Endothelial cell of umbilical vein (primary cell): ENCODE measurements at regions not wholly inside any gene's neighbourhood (a gene's known extent, or its start where the extent isn't known, plus 50 kb on each side); places are given as distances from the start of the nearest gene placed in this dataset.

Experiments used
- BruUV-seq: library from RNA; stranded (reverse); fragments of 400-500 nt; replicated peaks from 2 replicates; lab custom pipeline; 2021; lab: Mats Ljungman, UMichigan
- CTCF ChIA-PET: fragments of 300-600, 350-600 bp; sonication (Branson Sonifier 250); formaldehyde crosslinking; loops from one replicate; lab custom pipeline; 2021; ENCODE audit warnings: antibody characterized with exemption, inconsistent platforms; lab: Charles Lee
- POLR2A ChIA-PET: fragments of 300-600, 350-600 bp; sonication (Branson Sonifier 250); formaldehyde crosslinking; loops from one replicate; lab custom pipeline; 2021; ENCODE audit warnings: antibody characterized with exemption, inconsistent platforms; lab: Charles Lee
- DNase-seq: peaks from one replicate; pipeline ENCODE4 v3.0.0-alpha.2; 2011; ENCODE audit warnings: low read depth, low spot score
- FAIRE-seq: peaks from 2 replicates; lab custom pipeline; 2011; peaks lifted over from hg19 to GRCh38; lab: Jason Lieb, UNC
- H2AFZ ChIP-seq: 2 replicates; pipeline ENCODE4 v1.6.0; 2012; ENCODE audit warnings: low read depth, low read length, control low read depth, inconsistent platforms
- H3K27ac ChIP-seq: 2 replicates; pipeline ENCODE4 v1.5.1; 2011; ENCODE audit warnings: low read depth, mild to moderate bottlenecking, control low read depth, low read length, moderate library complexity; ENCODE audit not compliant: insufficient read depth
- H3K27me3 ChIP-seq, 2 experiments: 2 replicates each; pipeline versions ENCODE4 v1.6.0 to v1.6.1; 2011; ENCODE audit warnings: low read length in 2 of 2, mixed read lengths in 1 of 2; ENCODE audit not compliant: control insufficient read depth in 2 of 2, insufficient read depth in 2 of 2
- H3K36me3 ChIP-seq, 2 experiments: 2 replicates in 1 of 2; 3 replicates in 1 of 2; pipeline ENCODE4 v1.5.1; 2011; ENCODE audit warnings: low read length in 2 of 2, mild to moderate bottlenecking in 1 of 2, moderate library complexity in 1 of 2; ENCODE audit not compliant: control insufficient read depth in 2 of 2, insufficient read depth in 2 of 2; ENCODE audit errors: extremely low read depth in 1 of 2
- H3K4me1 ChIP-seq: 3 replicates; pipeline ENCODE4 v1.5.1; 2011; ENCODE audit warnings: mild to moderate bottlenecking, low read length; ENCODE audit not compliant: control insufficient read depth, insufficient read depth; ENCODE audit errors: extremely low read depth
- H3K4me2 ChIP-seq: 2 replicates; pipeline ENCODE4 v1.6.1; 2011; ENCODE audit warnings: low read length, control low read depth, mixed read lengths; ENCODE audit not compliant: insufficient read depth
- H3K4me3 ChIP-seq, 3 experiments: fragments of 200-600 bp in 1 of 3; sonication (generic), shearing (Covaris generic) in 1 of 3; replicated peaks in 1 of 3; 2 replicates each; pipeline ENCODE4 v1.5.1; 2011 to 2016; ENCODE audit warnings: control low read depth in 3 of 3, low read length in 3 of 3, mild to moderate bottlenecking in 2 of 3, inconsistent platforms in 1 of 3, low read depth in 1 of 3, moderate library complexity in 1 of 3; ENCODE audit not compliant: insufficient read depth in 1 of 3
- H3K79me2 ChIP-seq: 2 replicates; pipeline ENCODE4 v1.6.0; 2012; ENCODE audit warnings: low read length, inconsistent platforms; ENCODE audit not compliant: control insufficient read depth, insufficient read depth
- H3K9ac ChIP-seq: replicated peaks from 2 replicates; pipeline ENCODE3; 2011; ENCODE audit warnings: low read length, control low read depth; ENCODE audit not compliant: insufficient read depth; ENCODE audit errors: extremely low read depth
- H3K9me1 ChIP-seq: replicated peaks from 3 replicates; pipeline ENCODE4 v1.6.0; 2011; ENCODE audit warnings: mild to moderate bottlenecking, low read length; ENCODE audit not compliant: control insufficient read depth, insufficient read depth; ENCODE audit errors: extremely low read depth
- H3K9me3 ChIP-seq: replicated peaks from 2 replicates; pipeline ENCODE4 v1.5.1; 2012; ENCODE audit warnings: low read length, inconsistent platforms; ENCODE audit not compliant: control insufficient read depth, insufficient read depth
- H4K20me1 ChIP-seq: replicated peaks from 2 replicates; pipeline ENCODE3; 2011; ENCODE audit warnings: mild to moderate bottlenecking, low read length; ENCODE audit not compliant: control insufficient read depth, insufficient read depth; ENCODE audit errors: extremely low read depth
- EZH2 ChIP-seq: IDR thresholded peaks from 2 replicates; pipeline ENCODE4 v1.6.1; 2012; ENCODE audit warnings: borderline replicate concordance, low read depth, mild to moderate bottlenecking, moderate library complexity, low read length, inconsistent platforms; ENCODE audit not compliant: severe bottlenecking
- FOS ChIP-seq: IDR thresholded peaks from 2 replicates; pipeline ENCODE4 v1.6.1; 2011; ENCODE audit warnings: mild to moderate bottlenecking, low read length, moderate library complexity, borderline replicate concordance; ENCODE audit not compliant: insufficient read depth
- GATA2 ChIP-seq: IDR thresholded peaks from 2 replicates; pipeline ENCODE4 v1.7.0; 2011; ENCODE audit warnings: low read depth, mild to moderate bottlenecking, moderate library complexity, mixed read lengths, low read length; ENCODE audit not compliant: insufficient read length, insufficient read depth
- JUN ChIP-seq: IDR thresholded peaks from 2 replicates; pipeline ENCODE4 v1.6.1; 2011; ENCODE audit warnings: borderline replicate concordance, low read depth; ENCODE audit not compliant: insufficient read length, insufficient read depth
- MYC ChIP-seq: IDR thresholded peaks from one replicate; pipeline ENCODE4 v1.6.1; 2011; ENCODE audit warnings: mild to moderate bottlenecking, low read depth, low read length
- POLR2A ChIP-seq: IDR thresholded peaks from 2 replicates; pipeline ENCODE4 v1.6.1; 2012; ENCODE audit warnings: low read depth, mild to moderate bottlenecking, control low read depth, low read length
- POLR2AphosphoS5 ChIP-seq: IDR thresholded peaks from 2 replicates; pipeline ENCODE4 v1.6.1; 2012; ENCODE audit warnings: low read depth, mild to moderate bottlenecking, control low read depth, low read length, moderate library complexity; ENCODE audit not compliant: insufficient read depth
- dilution Hi-C: fragments of 300-500 bp; cut with MboI; formaldehyde crosslinking; loops from one replicate; pipeline ENCODE4 v1.15.0; 2019; ENCODE audit warnings: low sequenced_read_pairs; ENCODE audit not compliant: extremely low pct_ligation_motif_present
- intact Hi-C: fragments of 100-400 bp; cut with micrococcal nuclease; formaldehyde crosslinking; loops from one replicate; pipeline ENCODE4 v1.10.0; 2022
- TF ChIP-seq, protein P1 (sequence below): IDR thresholded peaks from 2 replicates; pipeline ENCODE4 v1.6.1; 2011; ENCODE audit not compliant: insufficient read depth, insufficient read length
- TF ChIP-seq, protein P2 (sequence below), 2 donors: IDR thresholded peaks; 1 replicate in 1 of 2; 2 replicates in 1 of 2; pipeline ENCODE4 v1.5.1; 2011; ENCODE audit warnings: low read length in 2 of 2, mild to moderate bottlenecking in 2 of 2, moderate library complexity in 2 of 2, control low read depth in 1 of 2, inconsistent platforms in 1 of 2, low read depth in 1 of 2; ENCODE audit not compliant: insufficient read depth in 1 of 2; ENCODE audit errors: extremely low read depth in 1 of 2

DNA sequence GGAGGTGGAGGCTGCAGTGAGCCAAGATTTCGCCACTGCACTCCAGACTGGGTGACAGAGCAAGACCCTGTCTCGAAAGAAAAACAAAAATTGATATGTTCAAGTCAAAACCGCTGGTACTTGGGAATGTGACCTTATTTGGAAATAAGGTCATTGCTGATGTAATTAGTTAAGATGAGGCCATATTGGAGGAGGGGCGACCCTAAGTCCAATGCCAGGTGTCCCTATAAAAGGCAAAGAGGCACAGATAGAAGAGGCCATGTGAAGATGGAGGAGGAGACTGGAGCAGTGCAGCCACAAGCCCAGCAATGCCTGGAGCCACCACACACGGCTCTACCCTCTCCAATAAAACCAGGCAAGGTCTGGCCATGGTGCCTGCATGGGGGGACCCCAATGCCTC, 50.8 kb upstream of the JPH3 start:
- H3K9me3 ChIP-seq = no peaks in the 10 kb centered on the region
- no peaks in the 10 kb centered on the region for H3K36me3 ChIP-seq
- H3K27ac ChIP-seq = no peak overlapping the region
- H3K9ac ChIP-seq = no peak overlapping the region
- DNase-seq (no peak), FAIRE-seq (no peak)
- H3K4me1 ChIP-seq = no peaks in the 10 kb centered on the region
- H2AFZ ChIP-seq = no peak overlapping the region
- H3K27me3 ChIP-seq = peaks cover 2% of the 10 kb centered on the region in 2 experiments
- ChIA-PET CTCF (interaction anchor here (0.8 to 2.0 kb wide), 8 partner anchors 9 to 218 kb away, joined by 3 to 11 read pairs (median 4); no protein-coding TSS in a partner anchor), POLR2A (no interaction called here)
- no peak overlapping the region for H3K4me3 ChIP-seq
- no peaks in the 10 kb centered on the region for H3K79me2 ChIP-seq
- TF ChIP-seq, protein P1, sequence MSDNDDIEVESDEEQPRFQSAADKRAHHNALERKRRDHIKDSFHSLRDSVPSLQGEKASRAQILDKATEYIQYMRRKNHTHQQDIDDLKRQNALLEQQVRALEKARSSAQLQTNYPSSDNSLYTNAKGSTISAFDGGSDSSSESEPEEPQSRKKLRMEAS = no peak
- TF ChIP-seq POLR2AphosphoS5 = no peak
- TF ChIP-seq GATA2 = no peak
- TF ChIP-seq FOS = no peak
- TF ChIP-seq, protein P2, sequence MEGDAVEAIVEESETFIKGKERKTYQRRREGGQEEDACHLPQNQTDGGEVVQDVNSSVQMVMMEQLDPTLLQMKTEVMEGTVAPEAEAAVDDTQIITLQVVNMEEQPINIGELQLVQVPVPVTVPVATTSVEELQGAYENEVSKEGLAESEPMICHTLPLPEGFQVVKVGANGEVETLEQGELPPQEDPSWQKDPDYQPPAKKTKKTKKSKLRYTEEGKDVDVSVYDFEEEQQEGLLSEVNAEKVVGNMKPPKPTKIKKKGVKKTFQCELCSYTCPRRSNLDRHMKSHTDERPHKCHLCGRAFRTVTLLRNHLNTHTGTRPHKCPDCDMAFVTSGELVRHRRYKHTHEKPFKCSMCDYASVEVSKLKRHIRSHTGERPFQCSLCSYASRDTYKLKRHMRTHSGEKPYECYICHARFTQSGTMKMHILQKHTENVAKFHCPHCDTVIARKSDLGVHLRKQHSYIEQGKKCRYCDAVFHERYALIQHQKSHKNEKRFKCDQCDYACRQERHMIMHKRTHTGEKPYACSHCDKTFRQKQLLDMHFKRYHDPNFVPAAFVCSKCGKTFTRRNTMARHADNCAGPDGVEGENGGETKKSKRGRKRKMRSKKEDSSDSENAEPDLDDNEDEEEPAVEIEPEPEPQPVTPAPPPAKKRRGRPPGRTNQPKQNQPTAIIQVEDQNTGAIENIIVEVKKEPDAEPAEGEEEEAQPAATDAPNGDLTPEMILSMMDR (IDR thresholded peaks at IDR 0.05; ENCODE audit: extremely low read depth in 1 of 2, insufficient read depth in 1 of 2, low read depth in 1 of 2, low read length in 2 of 2) = no peak
- no peak for TF ChIP-seq MYC
- TF ChIP-seq JUN = no peak
- no peak for TF ChIP-seq POLR2A
- TF ChIP-seq EZH2 = no peak
- dilution Hi-C loops (no loop called here), intact Hi-C loops (loop anchor here (2.0 kb wide), 1 partner anchor 135 kb away; no protein-coding TSS in a partner anchor)
- no peaks in the 10 kb centered on the region for H3K9me1 ChIP-seq
- no TSS peak for BruUV-seq
- H3K4me2 ChIP-seq = no peak overlapping the region
- H4K20me1 ChIP-seq = no peaks in the 10 kb centered on the region
